ENCODE measurements at regions not wholly inside any gene's neighbourhood (a gene's known extent, or its start where the extent isn't known, plus 50 kb on each side); places are given as distances from the start of the nearest gene placed in this dataset.

DNA sequence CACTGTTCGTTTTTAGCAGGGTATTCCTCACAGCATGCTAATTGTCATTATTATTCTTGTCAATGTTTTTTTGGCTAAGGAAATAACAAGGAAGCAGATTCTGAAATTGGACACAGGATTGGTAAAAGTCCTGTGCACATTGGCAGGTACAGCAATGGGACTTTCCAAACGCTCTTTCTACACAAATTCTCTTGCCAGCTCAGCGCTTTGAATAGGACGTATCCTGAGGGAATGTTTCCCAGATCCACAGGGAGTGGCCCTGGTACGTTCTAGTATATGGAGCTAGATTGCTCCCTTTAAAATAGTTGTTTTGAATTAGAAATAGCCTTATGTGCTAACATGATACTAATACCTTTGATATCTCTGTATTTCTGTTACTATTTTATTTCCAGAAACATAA lies 82.8 kb upstream of the GRB10 start:
- H3K36me3 Mint-ChIP-seq = no peaks in the 10 kb centered on the region
- no peak overlapping the region for H3K4me3 Mint-ChIP-seq
- peaks cover 4% of the 10 kb centered on the region for H3K4me1 Mint-ChIP-seq (ENCODE audit: unreplicated experiment)
- DNase-seq (ENCODE audit: extremely low spot score, unreplicated experiment) = no peak
- H3K9me3 Mint-ChIP-seq = no peaks in the 10 kb centered on the region
- H3K27ac Mint-ChIP-seq = no peak overlapping the region
- no peaks in the 10 kb centered on the region for H3K27me3 Mint-ChIP-seq
- TF ChIP-seq, protein P1, sequence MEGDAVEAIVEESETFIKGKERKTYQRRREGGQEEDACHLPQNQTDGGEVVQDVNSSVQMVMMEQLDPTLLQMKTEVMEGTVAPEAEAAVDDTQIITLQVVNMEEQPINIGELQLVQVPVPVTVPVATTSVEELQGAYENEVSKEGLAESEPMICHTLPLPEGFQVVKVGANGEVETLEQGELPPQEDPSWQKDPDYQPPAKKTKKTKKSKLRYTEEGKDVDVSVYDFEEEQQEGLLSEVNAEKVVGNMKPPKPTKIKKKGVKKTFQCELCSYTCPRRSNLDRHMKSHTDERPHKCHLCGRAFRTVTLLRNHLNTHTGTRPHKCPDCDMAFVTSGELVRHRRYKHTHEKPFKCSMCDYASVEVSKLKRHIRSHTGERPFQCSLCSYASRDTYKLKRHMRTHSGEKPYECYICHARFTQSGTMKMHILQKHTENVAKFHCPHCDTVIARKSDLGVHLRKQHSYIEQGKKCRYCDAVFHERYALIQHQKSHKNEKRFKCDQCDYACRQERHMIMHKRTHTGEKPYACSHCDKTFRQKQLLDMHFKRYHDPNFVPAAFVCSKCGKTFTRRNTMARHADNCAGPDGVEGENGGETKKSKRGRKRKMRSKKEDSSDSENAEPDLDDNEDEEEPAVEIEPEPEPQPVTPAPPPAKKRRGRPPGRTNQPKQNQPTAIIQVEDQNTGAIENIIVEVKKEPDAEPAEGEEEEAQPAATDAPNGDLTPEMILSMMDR (conservative IDR thresholded peaks at IDR 0.05) = no peak

GRCh38 chr7:50864694-50865093 lies 82.0 kb upstream of the GRB10 start:
- no peaks in the 10 kb centered on the region for H3K27me3 Mint-ChIP-seq
- no peak overlapping the region for H3K4me3 Mint-ChIP-seq
- TF ChIP-seq, protein P1 (conservative IDR thresholded peaks at IDR 0.05) = no peak
- no peak for DNase-seq (ENCODE audit: extremely low spot score, unreplicated experiment)
- H3K4me1 Mint-ChIP-seq (ENCODE audit: unreplicated experiment) = peaks cover 4% of the 10 kb centered on the region
- no peaks in the 10 kb centered on the region for H3K36me3 Mint-ChIP-seq
- no peaks in the 10 kb centered on the region for H3K9me3 Mint-ChIP-seq
- no peak overlapping the region for H3K27ac Mint-ChIP-seq

GRCh38 chr7:50863053-50863452 lies 80.4 kb upstream of the GRB10 start:
- Mint-ChIP-seq H3K27me3 (no peaks in the 10 kb centered on the region), H3K9me3 (no peaks in the 10 kb centered on the region), H3K27ac (no peak overlapping the region), H3K36me3 (no peaks in the 10 kb centered on the region), H3K4me1 (ENCODE audit: unreplicated experiment) (no peaks in the 10 kb centered on the region), H3K4me3 (no peak overlapping the region)
- DNase-seq (ENCODE audit: extremely low spot score, unreplicated experiment) = no peak
- TF ChIP-seq, protein P1 (conservative IDR thresholded peaks at IDR 0.05) = no peak

DNA sequence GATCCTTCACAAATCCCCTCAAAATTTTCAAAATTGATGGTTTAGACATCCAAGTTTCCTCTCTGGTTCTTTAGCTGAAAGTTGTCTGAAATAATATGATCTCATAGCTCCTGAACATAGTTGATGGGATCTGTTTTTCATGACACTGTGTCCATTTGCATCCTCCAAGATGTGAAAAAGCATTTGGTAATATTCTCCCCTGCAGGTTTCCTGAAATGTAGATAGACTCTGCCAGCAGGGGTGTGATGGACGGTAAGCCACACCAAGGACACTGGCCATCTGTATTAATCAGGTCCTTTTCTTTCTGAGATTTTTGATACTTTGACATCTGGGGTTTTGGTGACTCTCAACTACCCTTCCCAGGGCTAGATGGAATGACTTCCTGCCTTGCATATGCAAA lies 79.6 kb upstream of the GRB10 start:
- Mint-ChIP-seq H3K27ac (no peak overlapping the region), H3K9me3 (no peaks in the 10 kb centered on the region), H3K4me3 (no peak overlapping the region), H3K4me1 (ENCODE audit: unreplicated experiment) (no peaks in the 10 kb centered on the region), H3K27me3 (no peaks in the 10 kb centered on the region), H3K36me3 (no peaks in the 10 kb centered on the region)
- TF ChIP-seq, protein P1 (conservative IDR thresholded peaks at IDR 0.05) = no peak
- DNase-seq (ENCODE audit: extremely low spot score, unreplicated experiment) = no peak

GRCh38 chr7:50860598-50860997 lies 77.9 kb upstream of the GRB10 start:
- no peak for DNase-seq (ENCODE audit: extremely low spot score, unreplicated experiment)
- Mint-ChIP-seq H3K4me1 (ENCODE audit: unreplicated experiment) (no peaks in the 10 kb centered on the region), H3K4me3 (no peak overlapping the region), H3K9me3 (no peaks in the 10 kb centered on the region), H3K36me3 (no peaks in the 10 kb centered on the region), H3K27me3 (no peaks in the 10 kb centered on the region), H3K27ac (no peak overlapping the region)
- TF ChIP-seq, protein P1 (conservative IDR thresholded peaks at IDR 0.05) = no peak

- no peak overlapping the region for H3K4me3 Mint-ChIP-seq
- no peak for DNase-seq (ENCODE audit: extremely low spot score, unreplicated experiment)
- no peaks in the 10 kb centered on the region for H3K36me3 Mint-ChIP-seq
- no peaks in the 10 kb centered on the region for H3K27me3 Mint-ChIP-seq
- no peak overlapping the region for H3K27ac Mint-ChIP-seq
- H3K9me3 Mint-ChIP-seq = no peaks in the 10 kb centered on the region
- TF ChIP-seq, protein P1 (conservative IDR thresholded peaks at IDR 0.05) = no peak
- no peaks in the 10 kb centered on the region for H3K4me1 Mint-ChIP-seq (ENCODE audit: unreplicated experiment)
These were observed 77.5 kb upstream of the GRB10 start for GRCh38 chr7:50860174-50860573.
